CD8-positive, alpha-beta memory T cell (primary cell): ENCODE measurements at regions not wholly inside any gene's neighbourhood (a gene's known extent, or its start where the extent isn't known, plus 50 kb on each side); places are given as distances from the start of the nearest gene placed in this dataset.
"Not testable (repeated sequence)": the region's sequence is repeated elsewhere in the genome, so short reads cannot be mapped to it uniquely, and the experiment has no call there.

Experiments
- CTCF ChIA-PET: fragments of 350-600 bp; sonication (Branson Sonifier 250); formaldehyde crosslinking; loops from one replicate; lab custom pipeline; 2021; ENCODE audit warnings: antibody characterized with exemption; lab: Charles Lee
- POLR2A ChIA-PET: fragments of 350-600 bp; sonication (Branson Sonifier 250); formaldehyde crosslinking; loops from one replicate; lab custom pipeline; 2021; ENCODE audit warnings: antibody characterized with exemption; lab: Charles Lee
- DNase-seq, 5 donors: peaks; one replicate each; pipeline versions ENCODE4 v3.0.0 to v3.0.0-alpha.2; 2020 to 2022; ENCODE audit warnings: mixed read lengths in 1 of 5
- H3K27ac ChIP-seq: one replicate; pipeline ENCODE4 v1.7.0; 2013; ENCODE audit warnings: low read depth, mild to moderate bottlenecking, low read length, moderate library complexity
- H3K27me3 ChIP-seq: 2 replicates; pipeline ENCODE4 v1.7.0; 2013; ENCODE audit warnings: low read length, mild to moderate bottlenecking; ENCODE audit not compliant: insufficient read depth, poor library complexity, severe bottlenecking
- H3K36me3 ChIP-seq: 2 replicates; pipeline ENCODE4 v1.7.0; 2013; ENCODE audit warnings: mild to moderate bottlenecking, low read length, moderate library complexity; ENCODE audit not compliant: insufficient read depth
- H3K4me1 ChIP-seq: 2 replicates; pipeline ENCODE4 v1.7.0; 2013; ENCODE audit warnings: mild to moderate bottlenecking, low read length, moderate library complexity; ENCODE audit not compliant: insufficient read depth
- H3K4me3 ChIP-seq: 2 replicates; pipeline ENCODE4 v1.7.0; 2013; ENCODE audit warnings: mild to moderate bottlenecking, low read length
- H3K9me3 ChIP-seq: 2 replicates; pipeline ENCODE4 v1.7.0; 2013; ENCODE audit warnings: mild to moderate bottlenecking, low read length
- H3K27ac Mint-ChIP-seq, 8 donors: one replicate each; pipeline ENCODE4 v1.8.0; 2020 to 2021; ENCODE audit warnings: mixed read lengths in 8 of 8, mild to moderate bottlenecking in 6 of 8, inconsistent platforms in 3 of 8, moderate library complexity in 3 of 8
- H3K27me3 Mint-ChIP-seq, 2 donors: one replicate each; pipeline ENCODE4 v1.8.0; 2020 to 2021; ENCODE audit warnings: mixed read lengths in 2 of 2, mild to moderate bottlenecking in 1 of 2, moderate library complexity in 1 of 2
- H3K36me3 Mint-ChIP-seq, 3 donors: one replicate each; pipeline ENCODE4 v1.8.0; 2020 to 2021; ENCODE audit warnings: mixed read lengths in 3 of 3, inconsistent platforms in 1 of 3, mild to moderate bottlenecking in 1 of 3
- H3K4me1 Mint-ChIP-seq, 3 donors: one replicate each; pipeline ENCODE4 v1.8.0; 2020 to 2021; ENCODE audit warnings: mixed read lengths in 3 of 3, inconsistent platforms in 1 of 3, mild to moderate bottlenecking in 1 of 3
- H3K4me3 Mint-ChIP-seq, 7 donors: one replicate each; pipeline ENCODE4 v1.8.0; 2020 to 2021; ENCODE audit warnings: mixed read lengths in 7 of 7, mild to moderate bottlenecking in 6 of 7, moderate library complexity in 4 of 7, inconsistent platforms in 2 of 7
- H3K9me3 Mint-ChIP-seq, 5 donors: one replicate each; pipeline ENCODE4 v1.8.0; 2020 to 2022; ENCODE audit warnings: mixed read lengths in 5 of 5, mild to moderate bottlenecking in 3 of 5, moderate library complexity in 2 of 5, inconsistent platforms in 1 of 5

DNA sequence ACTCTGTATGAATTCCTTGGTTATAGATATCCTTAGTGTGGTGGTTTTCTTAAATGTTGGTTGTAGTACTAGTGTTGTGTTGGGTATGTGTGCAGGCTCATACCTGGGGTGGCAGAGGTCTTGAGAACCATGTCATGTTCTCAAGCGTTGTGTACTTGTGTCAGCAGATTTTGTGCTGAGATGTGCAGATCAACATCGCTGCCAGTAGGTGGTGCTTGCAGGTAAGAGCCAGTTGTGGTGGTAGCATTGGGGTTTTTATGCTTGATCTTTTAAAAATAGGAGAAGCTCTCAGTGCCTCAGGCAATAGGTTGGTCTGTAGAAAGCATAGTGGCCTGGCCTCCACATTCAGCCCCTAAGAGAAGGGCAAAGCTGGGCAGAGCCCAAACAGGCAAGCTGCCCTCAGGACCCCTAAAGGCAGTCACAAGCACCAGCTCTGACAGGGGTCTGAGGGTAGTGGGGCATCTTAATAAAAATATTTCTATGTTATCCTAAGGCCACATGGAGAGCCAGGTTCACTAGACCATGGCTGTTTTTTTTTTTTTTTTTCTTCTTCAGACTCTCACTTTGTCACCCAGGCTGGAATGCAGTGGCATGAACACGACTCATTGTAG is 164.0 kb downstream of the IL20RB start:
- Mint-ChIP-seq H3K4me3 (no peak overlapping the region), H3K9me3 (no peaks in the 10 kb centered on the region), H3K36me3 (no peaks in the 10 kb centered on the region), H3K27me3 (peaks cover 10 to 31% of the 10 kb centered on the region in 2 donors), H3K4me1 (no peaks in the 10 kb centered on the region), H3K27ac (no peak overlapping the region)
- Histone ChIP-seq H3K27me3 (no peaks in the 10 kb centered on the region), H3K36me3 (no peaks in the 10 kb centered on the region), H3K9me3 (no peaks in the 10 kb centered on the region), H3K4me1 (no peaks in the 10 kb centered on the region), H3K27ac (no peak overlapping the region), H3K4me3 (no peak overlapping the region)
- CTCF ChIA-PET: interaction anchor here (1.2 kb wide), 1 partner anchor 10 kb away, joined by 4 read pairs; no protein-coding TSS in a partner anchor
- DNase-seq: no peak
- POLR2A ChIA-PET: no interaction called here

GRCh38 chr3:137131081-137131480 is 173.3 kb downstream of the IL20RB start:
- ChIA-PET POLR2A (no interaction called here), CTCF (no interaction called here)
- Mint-ChIP-seq H3K4me1 (peaks cover 0 to 4% (median 4%) of the 10 kb centered on the region in 3 donors), H3K36me3 (no peaks in the 10 kb centered on the region), H3K9me3 (peaks cover 0 to 2% (median 0%) of the 10 kb centered on the region in 5 donors), H3K4me3 (no peak overlapping the region), H3K27me3 (peaks cover 6 to 24% of the 10 kb centered on the region in 2 donors), H3K27ac (peak overlapping the region in 1 of 8 donors; percentile 21)
- Histone ChIP-seq H3K27ac (no peak overlapping the region), H3K27me3 (no peaks in the 10 kb centered on the region), H3K4me1 (peaks cover 6% of the 10 kb centered on the region), H3K36me3 (no peaks in the 10 kb centered on the region), H3K4me3 (no peak overlapping the region), H3K9me3 (no peaks in the 10 kb centered on the region)
- no peak for DNase-seq

DNA sequence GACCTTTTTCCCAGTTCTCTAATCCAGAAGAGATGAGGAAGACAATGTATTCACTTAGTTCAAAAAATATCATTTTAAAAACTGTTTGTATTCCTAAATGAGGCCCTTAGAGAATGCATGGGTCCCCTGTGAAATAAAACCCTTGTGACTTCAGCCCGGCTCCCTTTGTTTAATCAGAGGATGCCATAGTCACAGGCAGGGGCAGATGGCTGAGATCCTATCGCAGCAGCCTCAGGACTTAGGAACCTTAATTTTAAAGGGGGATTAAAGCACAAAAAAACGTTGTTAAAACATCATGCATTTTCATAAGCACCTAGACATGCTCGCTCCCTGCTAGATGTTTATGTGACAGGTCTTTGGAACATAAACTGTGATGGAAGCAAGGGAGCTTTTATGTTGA is 176.6 kb downstream of the IL20RB start:
- Histone ChIP-seq H3K4me1 (peaks cover 6% of the 10 kb centered on the region), H3K36me3 (no peaks in the 10 kb centered on the region), H3K27ac (no peak overlapping the region), H3K27me3 (no peaks in the 10 kb centered on the region), H3K9me3 (no peaks in the 10 kb centered on the region), H3K4me3 (no peak overlapping the region)
- no peak overlapping the region for H3K4me3 Mint-ChIP-seq
- peaks cover 4 to 20% of the 10 kb centered on the region in 2 donors for H3K27me3 Mint-ChIP-seq
- ChIA-PET POLR2A (no interaction called here), CTCF (no interaction called here)
- no peak for DNase-seq
- H3K4me1 Mint-ChIP-seq: peaks cover 0 to 4% (median 4%) of the 10 kb centered on the region in 3 donors
- no peaks in the 10 kb centered on the region for H3K36me3 Mint-ChIP-seq
- no peak overlapping the region for H3K27ac Mint-ChIP-seq
- peaks cover 0 to 2% (median 0%) of the 10 kb centered on the region in 5 donors for H3K9me3 Mint-ChIP-seq

DNA sequence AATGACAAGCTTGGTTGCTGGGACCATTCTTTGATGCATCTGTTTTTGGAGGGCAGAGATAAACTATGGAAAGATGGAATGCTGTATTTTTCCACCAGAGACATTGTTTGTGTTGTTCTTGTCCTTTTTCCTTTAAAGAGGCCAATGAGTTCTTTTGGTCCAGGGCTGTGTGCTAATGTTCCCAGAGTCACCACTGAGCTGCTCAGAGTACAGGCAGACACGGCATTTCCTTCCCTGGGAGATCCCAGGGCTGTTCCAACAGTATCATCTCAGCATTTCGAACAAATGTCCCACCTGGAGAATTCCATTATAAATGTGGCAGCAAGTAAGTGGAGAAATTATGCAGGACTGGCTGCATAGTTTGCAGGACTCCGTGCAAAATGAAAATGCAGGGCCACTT is 190.6 kb downstream of the IL20RB start:
- CTCF ChIA-PET: no interaction called here

DNA sequence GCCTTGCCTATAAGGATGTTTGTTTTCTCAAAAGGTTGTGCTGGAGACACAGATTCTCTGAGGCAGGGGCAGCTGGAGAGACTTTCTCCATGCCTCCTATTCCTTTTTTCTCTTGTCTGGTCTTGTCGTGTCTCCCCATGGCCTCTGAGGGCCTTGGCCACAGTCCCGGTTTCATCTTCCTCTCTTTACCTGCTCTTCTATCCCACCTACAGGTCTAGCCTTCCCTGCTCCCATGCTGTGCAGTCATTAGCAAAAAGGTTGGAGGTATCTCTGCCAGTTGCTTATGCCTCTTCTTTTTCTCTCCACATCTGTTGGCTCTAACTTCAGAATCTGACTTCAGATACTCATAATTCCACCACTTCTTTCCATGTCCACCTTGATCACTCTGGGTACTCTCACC is 191.1 kb downstream of the IL20RB start:
- CTCF ChIA-PET: no interaction called here
- H3K27me3 ChIP-seq: no peaks in the 10 kb centered on the region
- H3K4me3 ChIP-seq: no peak overlapping the region
- no peak overlapping the region for H3K27ac ChIP-seq
- H3K27ac Mint-ChIP-seq: no peak overlapping the region
- H3K9me3 Mint-ChIP-seq: peaks cover 0 to 2% (median 0%) of the 10 kb centered on the region in 5 donors
- POLR2A ChIA-PET: no interaction called here
- no peaks in the 10 kb centered on the region for H3K36me3 ChIP-seq
- no peaks in the 10 kb centered on the region for H3K4me1 ChIP-seq
- no peak for DNase-seq
- no peaks in the 10 kb centered on the region for H3K4me1 Mint-ChIP-seq
- peaks cover 3 to 12% of the 10 kb centered on the region in 2 donors for H3K27me3 Mint-ChIP-seq
- H3K9me3 ChIP-seq: no peaks in the 10 kb centered on the region
- H3K4me3 Mint-ChIP-seq: no peak overlapping the region
- H3K36me3 Mint-ChIP-seq: no peaks in the 10 kb centered on the region

More for the DNA sequence above, 190.6 kb downstream of the IL20RB start:
- Mint-ChIP-seq H3K4me3 (no peak overlapping the region), H3K27me3 (peaks cover 3 to 12% of the 10 kb centered on the region in 2 donors), H3K27ac (no peak overlapping the region), H3K36me3 (no peaks in the 10 kb centered on the region), H3K4me1 (no peaks in the 10 kb centered on the region), H3K9me3 (peaks cover 0 to 2% (median 0%) of the 10 kb centered on the region in 5 donors)
- H3K4me1 ChIP-seq: no peaks in the 10 kb centered on the region
- no peaks in the 10 kb centered on the region for H3K9me3 ChIP-seq
- H3K27ac ChIP-seq: no peak overlapping the region
- no peaks in the 10 kb centered on the region for H3K36me3 ChIP-seq
- no peak for DNase-seq
- H3K4me3 ChIP-seq: no peak overlapping the region
- POLR2A ChIA-PET: no interaction called here
- H3K27me3 ChIP-seq: no peaks in the 10 kb centered on the region

DNA sequence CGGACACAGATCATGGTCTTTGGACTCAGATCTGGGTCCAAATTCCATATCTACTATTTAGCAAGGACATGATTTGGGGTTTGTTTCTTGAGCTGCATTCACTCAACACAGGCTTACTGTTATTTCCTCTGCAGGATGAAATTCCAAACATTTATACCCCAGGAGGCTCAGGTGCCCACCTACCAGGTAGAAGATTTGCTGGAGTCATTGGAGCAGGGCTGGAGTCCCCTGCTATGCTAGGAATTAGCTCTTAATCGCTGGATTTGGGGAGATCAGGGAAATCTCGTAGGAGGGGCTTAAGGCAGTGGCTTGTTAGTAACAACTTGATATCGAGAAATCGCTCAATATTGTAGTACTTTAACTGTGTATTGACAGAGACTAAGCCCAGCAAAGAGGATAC is 193.0 kb downstream of the IL20RB start:
- DNase-seq: no peak
- no peaks in the 10 kb centered on the region for H3K4me1 Mint-ChIP-seq
- POLR2A ChIA-PET: no interaction called here
- no peaks in the 10 kb centered on the region for H3K27me3 ChIP-seq
- H3K27ac ChIP-seq: no peak overlapping the region
- H3K27ac Mint-ChIP-seq: no peak overlapping the region
- peaks cover 0 to 2% (median 0%) of the 10 kb centered on the region in 5 donors for H3K9me3 Mint-ChIP-seq
- H3K27me3 Mint-ChIP-seq: peaks cover 3 to 12% of the 10 kb centered on the region in 2 donors
- no peak overlapping the region for H3K4me3 ChIP-seq
- no peaks in the 10 kb centered on the region for H3K36me3 Mint-ChIP-seq
- CTCF ChIA-PET: no interaction called here
- H3K36me3 ChIP-seq: no peaks in the 10 kb centered on the region
- no peaks in the 10 kb centered on the region for H3K4me1 ChIP-seq
- H3K9me3 ChIP-seq: no peaks in the 10 kb centered on the region
- H3K4me3 Mint-ChIP-seq: no peak overlapping the region

- CTCF ChIA-PET, H3K4me1 Mint-ChIP-seq, H3K4me3 Mint-ChIP-seq, H3K27ac ChIP-seq, H3K27me3 Mint-ChIP-seq, H3K9me3 ChIP-seq, DNase-seq, POLR2A ChIA-PET, H3K4me1 ChIP-seq, H3K36me3 Mint-ChIP-seq, H3K36me3 ChIP-seq, H3K9me3 Mint-ChIP-seq, H3K4me3 ChIP-seq, H3K27me3 ChIP-seq: not testable (repeated sequence)
- H3K27ac Mint-ChIP-seq: peak overlapping the region in 1 of 8 donors; percentile 11
Measured at GRCh38 chr3:137153046-137153445, 195.3 kb downstream of the IL20RB start.

GRCh38 chr3:137163241-137163871 is 205.6 kb downstream of the IL20RB start:
- Mint-ChIP-seq H3K36me3 (no peaks in the 10 kb centered on the region), H3K4me1 (no peaks in the 10 kb centered on the region), H3K27me3 (peaks cover 2 to 25% of the 10 kb centered on the region in 2 donors), H3K27ac (no peak overlapping the region), H3K9me3 (no peaks in the 10 kb centered on the region), H3K4me3 (no peak overlapping the region)
- no peaks in the 10 kb centered on the region for H3K9me3 ChIP-seq
- no peak overlapping the region for H3K27ac ChIP-seq
- H3K4me1 ChIP-seq: no peaks in the 10 kb centered on the region
- no peak for DNase-seq
- H3K27me3 ChIP-seq: no peaks in the 10 kb centered on the region
- H3K36me3 ChIP-seq: no peaks in the 10 kb centered on the region
- ChIA-PET POLR2A (no interaction called here), CTCF (no interaction called here)
- H3K4me3 ChIP-seq: no peak overlapping the region
